Spleen (tissue), 11 donors: ENCODE measurements at regions not wholly inside any gene's neighbourhood (a gene's known extent, or its start where the extent isn't known, plus 50 kb on each side); places are given as distances from the start of the nearest gene placed in this dataset.

Experiments
- DNase-seq: peaks from one replicate; pipeline ENCODE4 v3.0.0-alpha.2; 2020
- H3K27ac ChIP-seq, 8 donors: fragments of 200-600 bp; sonication (generic) in 7 of 8; 1 replicate in 4 of 8; 2 replicates in 4 of 8; pipeline versions ENCODE4 v1.5.0 to v1.8.0; 2016 to 2021; ENCODE audit warnings: inconsistent platforms in 4 of 8, mild to moderate bottlenecking in 4 of 8, moderate library complexity in 1 of 8
- H3K27me3 ChIP-seq, 7 donors: fragments of 200-600 bp; sonication (generic) in 6 of 7; replicated peaks in 1 of 7; 1 replicate in 4 of 7; 2 replicates in 3 of 7; pipeline versions ENCODE4 v1.5.0 to v1.8.0; 2016 to 2021; ENCODE audit warnings: inconsistent platforms in 3 of 7, mild to moderate bottlenecking in 1 of 7
- H3K36me3 ChIP-seq, 6 donors: fragments of 200-600 bp; sonication (generic) in 5 of 6; 1 replicate in 4 of 6; 2 replicates in 2 of 6; pipeline versions ENCODE4 v1.5.0 to v1.8.0; 2016 to 2021; ENCODE audit warnings: inconsistent platforms in 2 of 6
- H3K4me1 ChIP-seq, 6 donors: fragments of 200-600 bp; sonication (generic) in 5 of 6; 1 replicate in 3 of 6; 2 replicates in 3 of 6; pipeline versions ENCODE4 v1.5.0 to v1.8.0; 2016 to 2021; ENCODE audit warnings: inconsistent platforms in 3 of 6
- H3K4me3 ChIP-seq, 8 donors: fragments of 200-600 bp; sonication (generic) in 7 of 8; 1 replicate in 4 of 8; 2 replicates in 4 of 8; pipeline versions ENCODE4 v1.5.0 to v1.8.0; 2016 to 2021; ENCODE audit warnings: inconsistent platforms in 4 of 8, mild to moderate bottlenecking in 4 of 8, moderate library complexity in 2 of 8
- H3K9me3 ChIP-seq, 8 donors: fragments of 200-600 bp; sonication (generic) in 7 of 8; 1 replicate in 4 of 8; 2 replicates in 4 of 8; pipeline versions ENCODE4 v1.5.0 to v1.8.0; 2016 to 2021; ENCODE audit warnings: inconsistent platforms in 4 of 8
- CTCF ChIP-seq, 11 experiments: fragments of 200-600 bp in 7 of 11; fragments of 450-650 bp in 4 of 11; sonication (generic) in 4 of 11; IDR thresholded peaks in 8 of 11; conservative IDR thresholded peaks in 3 of 11; 1 replicate in 7 of 11; 2 replicates in 4 of 11; pipeline versions ENCODE4 v1.4.0 to v1.8.0; 2016 to 2021; ENCODE audit warnings: antibody characterized with exemption in 11 of 11, inconsistent platforms in 4 of 11, mild to moderate bottlenecking in 1 of 11
- POLR2A ChIP-seq, 3 donors: fragments of 450-650 bp; IDR thresholded peaks; one replicate each; pipeline ENCODE4 v1.5.1; 2017; ENCODE audit warnings: antibody characterized with exemption in 3 of 3, mild to moderate bottlenecking in 1 of 3
- POLR2AphosphoS5 ChIP-seq, 3 donors: sonication (generic); formaldehyde crosslinking; IDR thresholded peaks; one replicate each; pipeline ENCODE4 v1.5.1; 2017; ENCODE audit warnings: antibody characterized with exemption in 3 of 3
- WGBS, 5 donors: extraction: QIAGEN DNeasy Blood & Tissue Kit in 3 of 5; methylation state at CpG; one replicate each; pipeline versions ENCODE4 v1.1.5 to v1.1.7; 2013 to 2018; 5-methylcytosine and 5-hydroxymethylcytosine counted together
- intact Hi-C: fragments of 100-400 bp; cut with DNase I; formaldehyde crosslinking; loops from one replicate; pipeline ENCODE4 v1.15.0; 2023; ENCODE audit warnings: low total_unique reads
- donor health status: healthy with polysubstance abuse.
- donor health status: DM: no; HTN: no; CAD: no; lungs with moderate emphysema.
- donor health status: DM: no; HTN: no; CAD: no.
- donor health status: Bipolar disorder and iron deficiency.
- donor health status: healthy.
- donor health status: DM: no; HTN: no; CAD: no.
- donor health status: DM: yes; HTN: yes; CAD: no.

GRCh38 chr14:34222122-34222521 is 239.9 kb downstream of the SPTSSA start:
- WGBS, 5 donors: 75 to 92% (median 81%) methylated on average over 3 of the region's 3 CpGs
- H3K27ac ChIP-seq: no peak overlapping the region
- TF ChIP-seq POLR2A (IDR thresholded peaks at IDR 0.05) (no peak), CTCF (IDR thresholded peaks at IDR 0.05 in 8 of 11, conservative IDR thresholded peaks at IDR 0.05 in 3 of 11) (no peak), POLR2AphosphoS5 (IDR thresholded peaks at IDR 0.05) (no peak)
- no peaks in the 10 kb centered on the region for H3K4me1 ChIP-seq
- no peak overlapping the region for H3K4me3 ChIP-seq
- H3K9me3 ChIP-seq: peaks cover 0 to 4% (median 0%) of the 10 kb centered on the region in 8 donors
- DNase-seq: no peak
- peaks cover 0 to 7% (median 0%) of the 10 kb centered on the region in 7 donors for H3K27me3 ChIP-seq
- H3K36me3 ChIP-seq: no peaks in the 10 kb centered on the region
- intact Hi-C loops: no loop called here

- Histone ChIP-seq H3K36me3 (no peaks in the 10 kb centered on the region), H3K9me3 (peaks cover 0 to 13% (median 3%) of the 10 kb centered on the region in 8 donors), H3K27ac (no peak overlapping the region), H3K4me3 (no peak overlapping the region), H3K4me1 (no peaks in the 10 kb centered on the region), H3K27me3 (peaks cover 0 to 7% (median 0%) of the 10 kb centered on the region in 7 donors)
- intact Hi-C loops: no loop called here
- DNase-seq: no peak
- WGBS, 5 donors: 40 to 51% (median 48%) methylated on average over 7 of the region's 7 CpGs
- TF ChIP-seq POLR2AphosphoS5 (IDR thresholded peaks at IDR 0.05) (no peak), POLR2A (IDR thresholded peaks at IDR 0.05) (no peak), CTCF (IDR thresholded peaks at IDR 0.05 in 8 of 11, conservative IDR thresholded peaks at IDR 0.05 in 3 of 11) (no peak)
Measured at GRCh38 chr14:34220921-34221320, 241.1 kb downstream of the SPTSSA start.

GRCh38 chr14:34220378-34220706 is 241.7 kb downstream of the SPTSSA start:
- intact Hi-C loops: no loop called here

More at GRCh38 chr14:34220378-34220706, 241.7 kb downstream of the SPTSSA start:
- H3K4me3 ChIP-seq: no peak overlapping the region
- 48 to 89% (median 77%) methylated on average over 2 of the region's 2 CpGs for WGBS, 5 donors
- H3K27ac ChIP-seq: no peak overlapping the region
- H3K27me3 ChIP-seq: peaks cover 0 to 7% (median 0%) of the 10 kb centered on the region in 7 donors
- H3K9me3 ChIP-seq: peaks cover 0 to 13% (median 3%) of the 10 kb centered on the region in 8 donors
- no peak for TF ChIP-seq POLR2A (IDR thresholded peaks at IDR 0.05)
- TF ChIP-seq POLR2AphosphoS5 (IDR thresholded peaks at IDR 0.05): no peak
- TF ChIP-seq CTCF (IDR thresholded peaks at IDR 0.05 in 8 of 11, conservative IDR thresholded peaks at IDR 0.05 in 3 of 11): no peak
- no peaks in the 10 kb centered on the region for H3K4me1 ChIP-seq
- DNase-seq: no peak
- no peaks in the 10 kb centered on the region for H3K36me3 ChIP-seq
